ENCODE measurements at regions not wholly inside any gene's neighbourhood (a gene's known extent, or its start where the extent isn't known, plus 50 kb on each side); places are given as distances from the start of the nearest gene placed in this dataset.

GRCh38 chr3:151599103-151599672, 134.5 kb upstream of the AADACL2 start:
- H3K27ac Mint-ChIP-seq: no peak overlapping the region
- H3K4me1 ChIP-seq (ENCODE audit: control insufficient read depth in 1 of 2, insufficient read depth in 2 of 2, low read length in 2 of 2): no peaks in the 10 kb centered on the region
- 100% methylated on average over 4 of the region's 7 CpGs for WGBS (ENCODE audit: insufficient coverage)
- H3K4me3 ChIP-seq (replicated peaks in 1 of 3; ENCODE audit: low read depth in 2 of 3, low read length in 3 of 3): no peak overlapping the region
- no peak for DNase-seq
- H3K4me3 Mint-ChIP-seq: no peak overlapping the region
- H3K27me3 Mint-ChIP-seq (ENCODE audit: low read depth in 3 of 3): no peaks in the 10 kb centered on the region
- intact Hi-C loops (cut with micrococcal nuclease): no loop called here
- H3K4me1 Mint-ChIP-seq: no peaks in the 10 kb centered on the region
- no peaks in the 10 kb centered on the region for H3K36me3 ChIP-seq (replicated peaks in 1 of 2; ENCODE audit: control insufficient read depth in 1 of 2, insufficient read depth in 2 of 2, low read length in 2 of 2)
- H3K36me3 Mint-ChIP-seq: no peaks in the 10 kb centered on the region
- no peaks in the 10 kb centered on the region for H3K27me3 ChIP-seq (ENCODE audit: control insufficient read depth in 2 of 2, insufficient read depth in 2 of 2, low read length in 2 of 2)
- no peaks in the 10 kb centered on the region for H3K79me2 ChIP-seq (ENCODE audit: insufficient read depth, low read length)
- H4K20me1 ChIP-seq (ENCODE audit: insufficient read depth, low read length): no peaks in the 10 kb centered on the region
- no peak overlapping the region for H2AFZ ChIP-seq (ENCODE audit: insufficient read depth, low read depth, low read length, poor library complexity, severe bottlenecking)
- H3K9me3 Mint-ChIP-seq: peaks cover 0 to 13% (median 5%) of the 10 kb centered on the region in 7 donors
- no peak overlapping the region for H3K9ac ChIP-seq (ENCODE audit: insufficient read depth, low read length, poor library complexity, severe bottlenecking)
- H3K27ac ChIP-seq (ENCODE audit: low read depth in 1 of 2, low read length in 2 of 2): no peak overlapping the region
- no peak overlapping the region for H3K4me2 ChIP-seq (replicated peaks; ENCODE audit: extremely low read depth, low read length, poor library complexity, severe bottlenecking)
- H3K9me3 ChIP-seq (replicated peaks in 1 of 2; ENCODE audit: control insufficient read depth in 1 of 2, insufficient read depth in 1 of 2, low read length in 2 of 2): peaks cover 0 to 4% of the 10 kb centered on the region in 2 donors
- TF ChIP-seq CTCF (IDR thresholded peaks at IDR 0.05): no peak

- no peak for DNase-seq
- Histone ChIP-seq H3K79me2 (ENCODE audit: insufficient read depth, low read length) (no peaks in the 10 kb centered on the region), H3K9ac (ENCODE audit: insufficient read depth, low read length, poor library complexity, severe bottlenecking) (no peak overlapping the region), H3K27ac (ENCODE audit: low read depth in 1 of 2, low read length in 2 of 2) (no peak overlapping the region), H3K4me3 (replicated peaks in 1 of 3; ENCODE audit: low read depth in 2 of 3, low read length in 3 of 3) (no peak overlapping the region), H3K4me1 (ENCODE audit: control insufficient read depth in 1 of 2, insufficient read depth in 2 of 2, low read length in 2 of 2) (no peaks in the 10 kb centered on the region), H3K9me3 (replicated peaks in 1 of 2; ENCODE audit: control insufficient read depth in 1 of 2, insufficient read depth in 1 of 2, low read length in 2 of 2) (peaks cover 0 to 4% of the 10 kb centered on the region in 2 donors), H4K20me1 (ENCODE audit: insufficient read depth, low read length) (no peaks in the 10 kb centered on the region), H3K27me3 (ENCODE audit: control insufficient read depth in 2 of 2, insufficient read depth in 2 of 2, low read length in 2 of 2) (no peaks in the 10 kb centered on the region), H3K4me2 (replicated peaks; ENCODE audit: extremely low read depth, low read length, poor library complexity, severe bottlenecking) (no peak overlapping the region), H2AFZ (ENCODE audit: insufficient read depth, low read depth, low read length, poor library complexity, severe bottlenecking) (no peak overlapping the region), H3K36me3 (replicated peaks in 1 of 2; ENCODE audit: control insufficient read depth in 1 of 2, insufficient read depth in 2 of 2, low read length in 2 of 2) (no peaks in the 10 kb centered on the region)
- no peaks in the 10 kb centered on the region for H3K36me3 Mint-ChIP-seq
- H3K27ac Mint-ChIP-seq: no peak overlapping the region
- H3K4me1 Mint-ChIP-seq: no peaks in the 10 kb centered on the region
- peaks cover 0 to 13% (median 5%) of the 10 kb centered on the region in 7 donors for H3K9me3 Mint-ChIP-seq
- WGBS (ENCODE audit: insufficient coverage): 100% methylated on average over 1 of the region's 5 CpGs
- H3K27me3 Mint-ChIP-seq (ENCODE audit: low read depth in 3 of 3): no peaks in the 10 kb centered on the region
- TF ChIP-seq CTCF (IDR thresholded peaks at IDR 0.05): no peak
- H3K4me3 Mint-ChIP-seq: no peak overlapping the region
- intact Hi-C loops (cut with micrococcal nuclease): no loop called here
Observed at GRCh38 chr3:151596940-151597339, 136.1 kb upstream of the IGSF10 start.
